Esophagus muscularis mucosa (tissue), 3 donors: ENCODE measurements at regions not wholly inside any gene's neighbourhood (a gene's known extent, or its start where the extent isn't known, plus 50 kb on each side); places are given as distances from the start of the nearest gene placed in this dataset.

Experiments used
- CTCF ChIP-seq, 3 experiments: fragments of 200-600 bp in 2 of 3; fragments of 450-650 bp in 1 of 3; sonication (generic) in 2 of 3; IDR thresholded peaks; one replicate each; pipeline ENCODE4 v1.5.1; 2017 to 2019; ENCODE audit warnings: antibody characterized with exemption in 3 of 3, mild to moderate bottlenecking in 2 of 3, moderate library complexity in 1 of 3
- POLR2A ChIP-seq: fragments of 450-650 bp; IDR thresholded peaks from one replicate; pipeline ENCODE4 v1.6.1; 2017; ENCODE audit warnings: antibody characterized with exemption, moderate library complexity, mild to moderate bottlenecking, low read depth

GRCh38 chr6:71468038-71468437 lies 179.4 kb downstream of the OGFRL1 start:
- TF ChIP-seq CTCF (IDR thresholded peaks at IDR 0.05) = no peak
- no peak for TF ChIP-seq POLR2A
